GM23248 (cell line): ENCODE measurements at regions not wholly inside any gene's neighbourhood (a gene's known extent, or its start where the extent isn't known, plus 50 kb on each side); places are given as distances from the start of the nearest gene placed in this dataset.

Experiments
- DNase-seq: peaks from one replicate; pipeline ENCODE4 v3.0.0-alpha.2; 2015
- H2AFZ ChIP-seq: fragments of 200-600 bp; sonication (generic); 2 replicates; pipeline ENCODE4 v1.6.1; 2016; ENCODE audit warnings: antibody characterized with exemption
- H3F3A ChIP-seq: fragments of 200-600 bp; sonication (generic); 2 replicates; pipeline ENCODE4 v1.6.1; 2016; ENCODE audit warnings: mild to moderate bottlenecking, antibody characterized with exemption, mixed run types; ENCODE audit not compliant: insufficient read depth
- H3K27ac ChIP-seq: fragments of 200-600 bp; sonication (generic); 2 replicates; pipeline ENCODE4 v1.5.1; 2016; ENCODE audit warnings: mild to moderate bottlenecking
- H3K27me3 ChIP-seq: fragments of 200-600 bp; sonication (generic); replicated peaks from 2 replicates; pipeline ENCODE4 v1.6.1; 2016; ENCODE audit warnings: mild to moderate bottlenecking; ENCODE audit not compliant: insufficient read depth
- H3K36me3 ChIP-seq: fragments of 200-600 bp; sonication (generic); 2 replicates; pipeline ENCODE4 v1.6.1; 2016; ENCODE audit warnings: low read depth, mild to moderate bottlenecking
- H3K4me1 ChIP-seq: fragments of 200-600 bp; sonication (generic); 2 replicates; pipeline ENCODE4 v1.6.1; 2016; ENCODE audit warnings: mild to moderate bottlenecking; ENCODE audit not compliant: insufficient read depth
- H3K4me2 ChIP-seq: fragments of 200-600 bp; sonication (generic); one replicate; pipeline ENCODE4 v1.6.1; 2016; ENCODE audit warnings: mild to moderate bottlenecking; ENCODE audit not compliant: unreplicated experiment
- H3K4me3 ChIP-seq: fragments of 200-600 bp; sonication (generic); 2 replicates; pipeline ENCODE4 v1.5.1; 2016; ENCODE audit warnings: mild to moderate bottlenecking
- H3K79me2 ChIP-seq: fragments of 200-600 bp; sonication (generic); 2 replicates; pipeline ENCODE4 v1.6.1; 2016; ENCODE audit warnings: mild to moderate bottlenecking; ENCODE audit not compliant: insufficient read depth
- H3K9ac ChIP-seq: fragments of 200-600 bp; sonication (generic); 2 replicates; pipeline ENCODE4 v1.6.1; 2016; ENCODE audit warnings: mild to moderate bottlenecking
- H3K9me2 ChIP-seq: fragments of 200-600 bp; sonication (generic); 2 replicates; pipeline ENCODE4 v1.6.1; 2016; ENCODE audit warnings: mixed run types, mild to moderate bottlenecking, moderate library complexity; ENCODE audit not compliant: insufficient read depth
- H3K9me3 ChIP-seq: fragments of 200-600 bp; sonication (generic); one replicate; pipeline ENCODE4 v1.6.1; 2017; ENCODE audit warnings: low read depth
- H4K20me1 ChIP-seq: fragments of 200-600 bp; sonication (generic); 2 replicates; pipeline ENCODE4 v1.6.0; 2016; ENCODE audit not compliant: insufficient read depth
- EZH2 ChIP-seq: fragments of 200-600 bp; sonication (generic); IDR thresholded peaks from 2 replicates; pipeline ENCODE4 v1.6.1; 2018; ENCODE audit warnings: antibody characterized with exemption, mild to moderate bottlenecking; ENCODE audit not compliant: insufficient read depth, poor library complexity, severe bottlenecking
- EZH2phosphoT487 ChIP-seq: fragments of 200-600 bp; sonication (generic); IDR thresholded peaks from 2 replicates; pipeline ENCODE4 v1.6.1; 2018; ENCODE audit warnings: antibody characterized with exemption, moderate library complexity, mild to moderate bottlenecking, low read depth; ENCODE audit not compliant: insufficient read depth
- WGBS, 2 experiments: methylation state at CpG; one replicate each; pipeline ENCODE4 v1.1.6; 2015 to 2017; ENCODE audit warnings: low lambda C conversion rate in 2 of 2, low coverage in 1 of 2; ENCODE audit errors: missing lambda C conversion rate in 2 of 2; 5-methylcytosine and 5-hydroxymethylcytosine counted together
- in situ Hi-C: fragments of 300-500 bp; cut with MboI; formaldehyde crosslinking; loops from 2 replicates; pipeline ENCODE4 v1.15.0; 2020

GRCh38 chr2:208985644-208986043 lies 438.2 kb upstream of the MAP2 start:
- Histone ChIP-seq H3K9ac (no peak overlapping the region), H3K27ac (no peak overlapping the region), H3K4me3 (no peak overlapping the region), H3K4me1 (no peaks in the 10 kb centered on the region), H3K4me2 (no peak overlapping the region), H3K36me3 (no peaks in the 10 kb centered on the region), H3K27me3 (no peaks in the 10 kb centered on the region), H3K79me2 (no peaks in the 10 kb centered on the region), H2AFZ (no peak overlapping the region), H4K20me1 (no peaks in the 10 kb centered on the region), H3F3A (no peaks in the 10 kb centered on the region), H3K9me2 (no peaks in the 10 kb centered on the region), H3K9me3 (no peaks in the 10 kb centered on the region)
- in situ Hi-C loops: no loop called here
- DNase-seq: no peak
- 38 to 40% methylated on average over 5 of the region's 5 CpGs for WGBS, 2 experiments
- TF ChIP-seq EZH2phosphoT487 (no peak), EZH2 (no peak)

- no peaks in the 10 kb centered on the region for H3K79me2 ChIP-seq
- H3K9me2 ChIP-seq: no peaks in the 10 kb centered on the region
- H3K27me3 ChIP-seq: no peaks in the 10 kb centered on the region
- H3K27ac ChIP-seq: no peak overlapping the region
- H3F3A ChIP-seq: no peaks in the 10 kb centered on the region
- no peak for DNase-seq
- no peak overlapping the region for H3K4me2 ChIP-seq
- no peaks in the 10 kb centered on the region for H3K36me3 ChIP-seq
- no peak overlapping the region for H3K4me3 ChIP-seq
- TF ChIP-seq EZH2phosphoT487 (no peak), EZH2 (no peak)
- H3K9me3 ChIP-seq: no peaks in the 10 kb centered on the region
- H3K9ac ChIP-seq: no peak overlapping the region
- no peak overlapping the region for H2AFZ ChIP-seq
- WGBS, 2 experiments: 38 to 41% methylated on average over 3 of the region's 3 CpGs
- in situ Hi-C loops: no loop called here
- no peaks in the 10 kb centered on the region for H4K20me1 ChIP-seq
- H3K4me1 ChIP-seq: no peaks in the 10 kb centered on the region
Observed at GRCh38 chr2:208990716-208991115, 433.1 kb upstream of the MAP2 start.

- Histone ChIP-seq H3K79me2 (no peaks in the 10 kb centered on the region), H3F3A (no peaks in the 10 kb centered on the region), H3K4me3 (no peak overlapping the region), H3K9me3 (no peaks in the 10 kb centered on the region), H3K27me3 (no peaks in the 10 kb centered on the region), H3K9ac (no peak overlapping the region), H4K20me1 (no peaks in the 10 kb centered on the region), H3K4me2 (no peak overlapping the region), H3K27ac (no peak overlapping the region), H2AFZ (no peak overlapping the region), H3K4me1 (no peaks in the 10 kb centered on the region), H3K36me3 (no peaks in the 10 kb centered on the region), H3K9me2 (no peaks in the 10 kb centered on the region)
- TF ChIP-seq EZH2 (no peak), EZH2phosphoT487 (no peak)
- in situ Hi-C loops: no loop called here
- WGBS, 2 experiments: 0% methylated on average over 2 of the region's 2 CpGs
- DNase-seq: no peak
Observed at GRCh38 chr2:208999911-209000310, 423.9 kb upstream of the MAP2 start.

- no peaks in the 10 kb centered on the region for H4K20me1 ChIP-seq
- no peak for DNase-seq
- TF ChIP-seq EZH2: no peak
- no peak for TF ChIP-seq EZH2phosphoT487
- H3K4me1 ChIP-seq: no peaks in the 10 kb centered on the region
- H3K27ac ChIP-seq: no peak overlapping the region
- 5 to 14% methylated on average over 1 of the region's 1 CpG for WGBS, 2 experiments
- H3K79me2 ChIP-seq: no peaks in the 10 kb centered on the region
- no peak overlapping the region for H3K9ac ChIP-seq
- no peaks in the 10 kb centered on the region for H3K9me2 ChIP-seq
- no peaks in the 10 kb centered on the region for H3F3A ChIP-seq
- H3K27me3 ChIP-seq: no peaks in the 10 kb centered on the region
- in situ Hi-C loops: no loop called here
- no peak overlapping the region for H3K4me3 ChIP-seq
- H3K4me2 ChIP-seq: no peak overlapping the region
- H2AFZ ChIP-seq: no peak overlapping the region
- no peaks in the 10 kb centered on the region for H3K36me3 ChIP-seq
- H3K9me3 ChIP-seq: no peaks in the 10 kb centered on the region
Observed at GRCh38 chr2:209002054-209002453, 421.8 kb upstream of the MAP2 start.

- Histone ChIP-seq H3K79me2 (no peaks in the 10 kb centered on the region), H4K20me1 (no peaks in the 10 kb centered on the region), H3K36me3 (no peaks in the 10 kb centered on the region), H3K27ac (no peak overlapping the region), H3K27me3 (no peaks in the 10 kb centered on the region), H3K9ac (no peak overlapping the region), H3K9me3 (no peaks in the 10 kb centered on the region), H2AFZ (no peak overlapping the region), H3F3A (no peaks in the 10 kb centered on the region), H3K4me2 (no peak overlapping the region), H3K4me1 (no peaks in the 10 kb centered on the region), H3K9me2 (no peaks in the 10 kb centered on the region), H3K4me3 (no peak overlapping the region)
- WGBS, 2 experiments: 31 to 44% methylated on average over 1 of the region's 1 CpG
- in situ Hi-C loops: no loop called here
- no peak for DNase-seq
- TF ChIP-seq EZH2phosphoT487 (no peak), EZH2 (no peak)
Observed at GRCh38 chr2:209005371-209005770, 418.5 kb upstream of the MAP2 start.
